NB4 (cell line): ENCODE measurements at regions not wholly inside any gene's neighbourhood (a gene's known extent, or its start where the extent isn't known, plus 50 kb on each side); places are given as distances from the start of the nearest gene placed in this dataset.

Source experiments
- DNase-seq: peaks from one replicate; pipeline ENCODE4 v3.0.0; 2010; ENCODE audit warnings: low read depth
- H3K4me3 ChIP-seq: one replicate; pipeline ENCODE4 v1.5.1; 2011; ENCODE audit warnings: mild to moderate bottlenecking, low read depth, low read length, moderate library complexity
- MYC ChIP-seq: IDR thresholded peaks from 2 replicates; pipeline ENCODE4 v1.6.1; 2011; ENCODE audit warnings: low read depth, low read length
- POLR2A ChIP-seq: IDR thresholded peaks from 2 replicates; pipeline ENCODE4 v1.6.1; 2011; ENCODE audit warnings: mild to moderate bottlenecking; ENCODE audit not compliant: insufficient read length; ENCODE audit errors: extremely low read depth
- TF ChIP-seq, protein P1 (sequence below): IDR thresholded peaks from 2 replicates; pipeline ENCODE4 v1.6.1; 2011; ENCODE audit warnings: low read depth, low read length
- TF ChIP-seq, protein P2 (sequence below): IDR thresholded peaks from one replicate; pipeline ENCODE4 v1.5.1; 2012; ENCODE audit warnings: low read depth, low read length

DNA sequence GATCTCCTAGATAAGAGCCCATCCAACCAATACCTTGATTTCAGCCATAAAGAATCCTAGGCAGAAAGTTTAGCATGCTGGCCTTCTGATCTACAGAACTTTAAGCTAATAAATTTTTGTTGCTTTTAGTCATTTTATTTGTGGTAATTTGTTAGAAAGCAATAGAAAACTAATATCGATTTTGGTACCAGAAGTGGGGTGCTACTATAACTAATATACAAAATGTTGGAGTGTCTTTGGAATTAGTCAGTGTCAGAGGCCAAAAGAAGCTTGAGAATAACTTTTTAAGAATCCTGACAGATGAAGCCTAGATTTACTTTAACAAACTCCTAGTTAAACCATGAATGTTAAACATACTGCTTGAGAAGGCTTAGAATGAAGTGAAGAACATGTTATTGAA is 83.6 kb upstream of the HSF2 start:
- no peak overlapping the region for H3K4me3 ChIP-seq
- no peak for DNase-seq
- TF ChIP-seq MYC = no peak

GRCh38 chr6:122322824-122323223 is 76.6 kb upstream of the HSF2 start:
- TF ChIP-seq, protein P1, sequence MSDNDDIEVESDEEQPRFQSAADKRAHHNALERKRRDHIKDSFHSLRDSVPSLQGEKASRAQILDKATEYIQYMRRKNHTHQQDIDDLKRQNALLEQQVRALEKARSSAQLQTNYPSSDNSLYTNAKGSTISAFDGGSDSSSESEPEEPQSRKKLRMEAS = no peak
- TF ChIP-seq POLR2A = no peak
- TF ChIP-seq MYC = no peak
- TF ChIP-seq, protein P2, sequence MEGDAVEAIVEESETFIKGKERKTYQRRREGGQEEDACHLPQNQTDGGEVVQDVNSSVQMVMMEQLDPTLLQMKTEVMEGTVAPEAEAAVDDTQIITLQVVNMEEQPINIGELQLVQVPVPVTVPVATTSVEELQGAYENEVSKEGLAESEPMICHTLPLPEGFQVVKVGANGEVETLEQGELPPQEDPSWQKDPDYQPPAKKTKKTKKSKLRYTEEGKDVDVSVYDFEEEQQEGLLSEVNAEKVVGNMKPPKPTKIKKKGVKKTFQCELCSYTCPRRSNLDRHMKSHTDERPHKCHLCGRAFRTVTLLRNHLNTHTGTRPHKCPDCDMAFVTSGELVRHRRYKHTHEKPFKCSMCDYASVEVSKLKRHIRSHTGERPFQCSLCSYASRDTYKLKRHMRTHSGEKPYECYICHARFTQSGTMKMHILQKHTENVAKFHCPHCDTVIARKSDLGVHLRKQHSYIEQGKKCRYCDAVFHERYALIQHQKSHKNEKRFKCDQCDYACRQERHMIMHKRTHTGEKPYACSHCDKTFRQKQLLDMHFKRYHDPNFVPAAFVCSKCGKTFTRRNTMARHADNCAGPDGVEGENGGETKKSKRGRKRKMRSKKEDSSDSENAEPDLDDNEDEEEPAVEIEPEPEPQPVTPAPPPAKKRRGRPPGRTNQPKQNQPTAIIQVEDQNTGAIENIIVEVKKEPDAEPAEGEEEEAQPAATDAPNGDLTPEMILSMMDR = no peak
- H3K4me3 ChIP-seq = peak overlapping the region; percentile 45
- peak; percentile 27 for DNase-seq

DNA sequence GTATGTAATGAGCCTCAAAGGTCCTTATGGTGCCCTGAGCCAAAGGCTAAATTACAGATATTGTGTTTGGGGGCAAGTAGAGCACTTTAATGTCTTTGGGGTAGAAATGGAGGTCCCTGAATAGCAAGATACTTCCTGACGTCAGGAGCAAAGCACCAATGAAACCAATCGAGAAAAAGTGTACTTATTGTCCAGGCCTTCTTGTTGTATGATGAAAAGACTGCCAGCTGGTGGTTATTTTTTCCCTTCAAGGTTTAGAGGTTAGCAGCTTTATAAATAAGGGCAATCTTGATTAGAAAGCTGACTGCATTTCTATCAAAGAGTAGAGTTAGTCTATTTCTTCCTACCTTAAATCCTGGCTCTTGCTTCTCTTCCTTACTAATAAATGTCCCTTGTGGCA is 76.1 kb upstream of the HSF2 start:
- DNase-seq = no peak
- TF ChIP-seq POLR2A = no peak
- TF ChIP-seq MYC = no peak
- TF ChIP-seq, protein P1 = no peak
- TF ChIP-seq, protein P2 = no peak
- H3K4me3 ChIP-seq = peak overlapping the region; percentile 45

GRCh38 chr6:122330315-122330714 is 69.1 kb upstream of the HSF2 start:
- TF ChIP-seq MYC (no peak), POLR2A (no peak)
- TF ChIP-seq, protein P1 = no peak
- TF ChIP-seq, protein P2 = no peak
- no peak overlapping the region for H3K4me3 ChIP-seq
- DNase-seq = no peak

DNA sequence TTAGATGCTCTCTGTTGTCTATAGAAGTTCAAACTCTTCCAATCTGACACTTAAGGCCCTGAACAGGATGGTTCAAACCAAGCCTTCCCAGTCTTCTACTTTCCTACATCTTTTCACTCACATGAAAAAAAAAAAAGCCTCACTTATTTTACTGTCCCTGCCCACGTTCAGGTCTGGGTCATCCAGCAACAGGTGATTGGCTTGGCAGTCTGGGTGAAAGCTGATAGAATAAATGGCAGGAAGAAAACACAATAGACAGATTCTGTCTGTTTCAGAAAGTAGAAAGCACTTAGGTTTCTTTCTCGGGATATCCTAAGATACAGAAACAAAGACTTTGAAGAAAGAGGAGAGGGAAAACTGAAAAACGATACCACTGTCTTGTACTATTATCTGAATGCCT is 61.8 kb upstream of the HSF2 start:
- TF ChIP-seq MYC (no peak), POLR2A (no peak)
- TF ChIP-seq, protein P2 = no peak
- TF ChIP-seq, protein P1 = no peak
- no peak for DNase-seq
- no peak overlapping the region for H3K4me3 ChIP-seq

DNA sequence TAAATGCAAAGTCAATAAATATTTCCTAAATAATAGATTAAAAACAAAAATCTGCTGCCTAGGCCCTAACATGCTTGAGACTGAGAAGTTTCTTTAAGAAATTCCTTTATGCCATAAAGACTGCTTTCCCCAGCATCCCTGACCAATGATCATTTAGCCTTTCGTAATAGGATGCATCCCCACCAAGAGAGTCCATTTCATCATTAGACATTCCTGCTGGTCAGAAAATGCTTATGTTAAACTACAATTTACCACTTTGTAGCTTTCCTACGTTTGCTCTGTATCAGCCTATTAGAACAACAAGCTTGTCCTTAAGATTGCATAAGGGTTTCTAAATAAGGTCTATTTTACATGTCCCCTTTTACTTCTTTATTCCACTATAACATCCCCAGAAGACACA is 59.8 kb upstream of the HSF2 start:
- no peak for DNase-seq
- TF ChIP-seq, protein P1 = no peak
- TF ChIP-seq POLR2A = no peak
- no peak for TF ChIP-seq MYC
- TF ChIP-seq, protein P2 = no peak
- no peak overlapping the region for H3K4me3 ChIP-seq
